ENCODE measurements at regions not wholly inside any gene's neighbourhood (a gene's known extent, or its start where the extent isn't known, plus 50 kb on each side); places are given as distances from the start of the nearest gene placed in this dataset.
A peak's percentile ranks its signal among the peaks of the same experiment; 100 is the strongest.

GRCh38 chr9:684054-684890 lies 157.2 kb upstream of the DMRT1 start:
- H3K4me3 ChIP-seq (ENCODE audit: low read depth, low read length): peak overlapping the region; percentile 52
- in situ Hi-C loops (cut with HindIII; ENCODE audit: low sequenced_read_pairs): no loop called here
- TF ChIP-seq CTCF (IDR thresholded peaks at IDR 0.05; ENCODE audit: low read depth, low read length): no peak
- peak; percentile 89 for DNase-seq (ENCODE audit: low read depth, low spot score)

GRCh38 chr9:684941-685340 lies 156.6 kb upstream of the DMRT1 start:
- no peak for TF ChIP-seq CTCF (IDR thresholded peaks at IDR 0.05; ENCODE audit: low read depth, low read length)
- peak; percentile 82 for DNase-seq (ENCODE audit: low read depth, low spot score)
- in situ Hi-C loops (cut with HindIII; ENCODE audit: low sequenced_read_pairs): no loop called here
- H3K4me3 ChIP-seq (ENCODE audit: low read depth, low read length): peak overlapping the region; percentile 52

GRCh38 chr9:686321-686813 lies 155.1 kb upstream of the DMRT1 start:
- DNase-seq (ENCODE audit: low read depth, low spot score): peak; percentile 48

GRCh38 chr9:687034-687785 lies 154.3 kb upstream of the DMRT1 start:
- in situ Hi-C loops (cut with HindIII; ENCODE audit: low sequenced_read_pairs): no loop called here
- H3K4me3 ChIP-seq (ENCODE audit: low read depth, low read length): no peak overlapping the region
- DNase-seq (ENCODE audit: low read depth, low spot score): no peak
- no peak for TF ChIP-seq CTCF (IDR thresholded peaks at IDR 0.05; ENCODE audit: low read depth, low read length)

More at GRCh38 chr9:686321-686813, 155.1 kb upstream of the DMRT1 start:
- in situ Hi-C loops (cut with HindIII; ENCODE audit: low sequenced_read_pairs): no loop called here
- H3K4me3 ChIP-seq (ENCODE audit: low read depth, low read length): peak overlapping the region; percentile 52
- TF ChIP-seq CTCF (IDR thresholded peaks at IDR 0.05; ENCODE audit: low read depth, low read length): no peak

- H3K4me3 ChIP-seq (ENCODE audit: low read depth, low read length): no peak overlapping the region
- no peak for TF ChIP-seq CTCF (IDR thresholded peaks at IDR 0.05; ENCODE audit: low read depth, low read length)
- no peak for DNase-seq (ENCODE audit: low read depth, low spot score)
- in situ Hi-C loops (cut with HindIII; ENCODE audit: low sequenced_read_pairs): no loop called here
Observed at GRCh38 chr9:687994-688393, 153.5 kb upstream of the DMRT1 start.

- H3K4me3 ChIP-seq (ENCODE audit: low read depth, low read length): no peak overlapping the region
- in situ Hi-C loops (cut with HindIII; ENCODE audit: low sequenced_read_pairs): no loop called here
- no peak for TF ChIP-seq CTCF (IDR thresholded peaks at IDR 0.05; ENCODE audit: low read depth, low read length)
- DNase-seq (ENCODE audit: low read depth, low spot score): no peak
Observed at GRCh38 chr9:690517-691111, 150.9 kb upstream of the DMRT1 start.
